ENCODE measurements at regions not wholly inside any gene's neighbourhood (a gene's known extent, or its start where the extent isn't known, plus 50 kb on each side); places are given as distances from the start of the nearest gene placed in this dataset.

- intact Hi-C loops (cut with micrococcal nuclease), result no loop called here
- H3K9me3 Mint-ChIP-seq (ENCODE audit: unreplicated experiment), result peaks cover 21% of the 10 kb centered on the region
- POLR2A ChIA-PET, result no interaction called here
- H3K27ac Mint-ChIP-seq (ENCODE audit: low read depth, unreplicated experiment), result no peak overlapping the region
- no TSS peak for BruUV-seq (replicated peaks)
- no peaks in the 10 kb centered on the region for H3K27me3 Mint-ChIP-seq (ENCODE audit: insufficient read depth, unreplicated experiment)
- CTCF ChIA-PET, result interaction anchor here (1.2 kb wide), 2 partner anchors 13 to 37 kb away, joined by 3 to 4 read pairs; no protein-coding TSS in a partner anchor
- TF ChIP-seq CTCF (IDR thresholded peaks at IDR 0.05; ENCODE audit: unreplicated experiment), result no peak
- peaks cover 6% of the 10 kb centered on the region for H3K4me1 Mint-ChIP-seq (ENCODE audit: insufficient read depth, unreplicated experiment)
- DNase-seq (ENCODE audit: unreplicated experiment), result no peak
- no peak overlapping the region for H3K4me3 Mint-ChIP-seq (ENCODE audit: unreplicated experiment)
- no peaks in the 10 kb centered on the region for H3K36me3 Mint-ChIP-seq (ENCODE audit: insufficient read depth, unreplicated experiment)
Measured at GRCh38 chr4:153973942-153974341, 185.1 kb upstream of the SFRP2 start.

- BruUV-seq (replicated peaks), result no TSS peak
- TF ChIP-seq CTCF (IDR thresholded peaks at IDR 0.05; ENCODE audit: unreplicated experiment), result no peak
Measured at GRCh38 chr4:153971899-153972298, 183.0 kb upstream of the SFRP2 start.

DNA sequence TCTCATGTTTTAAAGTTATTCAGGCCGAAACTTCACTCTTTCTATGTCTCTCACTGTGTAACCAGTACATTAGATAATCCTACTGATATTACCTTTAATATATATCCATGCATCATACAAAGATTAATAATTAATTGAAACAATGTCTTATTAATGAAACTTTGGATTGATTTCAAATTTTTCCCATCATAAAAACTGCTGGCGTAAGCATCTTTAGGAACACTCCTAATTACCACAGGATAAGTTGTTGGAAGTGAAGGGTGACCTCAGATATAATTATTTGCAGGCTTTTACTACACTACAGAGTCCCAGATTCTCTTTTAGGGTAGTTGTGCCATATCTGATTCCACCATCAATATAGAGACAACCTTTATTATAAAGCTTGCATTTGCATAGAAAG lies 181.3 kb upstream of the SFRP2 start:
- ChIA-PET CTCF (no interaction called here), POLR2A (no interaction called here)

More at GRCh38 chr4:153971899-153972298, 183.0 kb upstream of the SFRP2 start:
- Mint-ChIP-seq H3K36me3 (ENCODE audit: insufficient read depth, unreplicated experiment) (no peaks in the 10 kb centered on the region), H3K27ac (ENCODE audit: low read depth, unreplicated experiment) (no peak overlapping the region), H3K4me1 (ENCODE audit: insufficient read depth, unreplicated experiment) (peaks cover 1% of the 10 kb centered on the region), H3K9me3 (ENCODE audit: unreplicated experiment) (peaks cover 21% of the 10 kb centered on the region), H3K27me3 (ENCODE audit: insufficient read depth, unreplicated experiment) (no peaks in the 10 kb centered on the region), H3K4me3 (ENCODE audit: unreplicated experiment) (no peak overlapping the region)
- intact Hi-C loops (cut with micrococcal nuclease), result no loop called here
- ChIA-PET POLR2A (no interaction called here), CTCF (no interaction called here)
- no peak for DNase-seq (ENCODE audit: unreplicated experiment)

DNA sequence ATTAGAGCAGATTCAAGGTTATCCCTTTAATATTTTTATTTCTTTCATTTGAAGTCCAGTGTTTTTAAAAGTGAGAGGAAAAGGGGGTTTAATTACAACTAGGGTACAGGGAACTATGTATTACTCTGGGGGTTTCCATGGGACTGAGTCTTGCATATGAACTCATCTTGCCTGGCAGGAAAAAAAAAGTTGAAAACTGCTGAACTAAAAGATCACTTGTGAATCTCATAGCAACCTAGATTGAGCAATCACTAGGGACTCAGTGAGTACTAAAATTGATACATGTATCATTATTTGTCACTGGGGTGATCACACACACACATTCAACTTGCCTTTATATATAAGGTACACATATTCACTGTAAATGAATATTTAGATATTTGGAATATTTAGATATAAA lies 180.7 kb upstream of the SFRP2 start:
- TF ChIP-seq CTCF (IDR thresholded peaks at IDR 0.05; ENCODE audit: unreplicated experiment), result no peak
- intact Hi-C loops (cut with micrococcal nuclease), result no loop called here
- H3K36me3 Mint-ChIP-seq (ENCODE audit: insufficient read depth, unreplicated experiment), result no peaks in the 10 kb centered on the region
- no peak overlapping the region for H3K27ac Mint-ChIP-seq (ENCODE audit: low read depth, unreplicated experiment)
- ChIA-PET POLR2A (no interaction called here), CTCF (no interaction called here)
- no TSS peak for BruUV-seq (replicated peaks)
- no peaks in the 10 kb centered on the region for H3K4me1 Mint-ChIP-seq (ENCODE audit: insufficient read depth, unreplicated experiment)
- H3K27me3 Mint-ChIP-seq (ENCODE audit: insufficient read depth, unreplicated experiment), result no peaks in the 10 kb centered on the region
- DNase-seq (ENCODE audit: unreplicated experiment), result no peak
- H3K4me3 Mint-ChIP-seq (ENCODE audit: unreplicated experiment), result no peak overlapping the region
- H3K9me3 Mint-ChIP-seq (ENCODE audit: unreplicated experiment), result peaks cover 9% of the 10 kb centered on the region

More for the DNA sequence above, 181.3 kb upstream of the SFRP2 start:
- H3K27me3 Mint-ChIP-seq (ENCODE audit: insufficient read depth, unreplicated experiment), result no peaks in the 10 kb centered on the region
- no peaks in the 10 kb centered on the region for H3K4me1 Mint-ChIP-seq (ENCODE audit: insufficient read depth, unreplicated experiment)
- BruUV-seq (replicated peaks), result no TSS peak
- no peak for DNase-seq (ENCODE audit: unreplicated experiment)
- H3K27ac Mint-ChIP-seq (ENCODE audit: low read depth, unreplicated experiment), result no peak overlapping the region
- H3K9me3 Mint-ChIP-seq (ENCODE audit: unreplicated experiment), result peaks cover 13% of the 10 kb centered on the region
- no peak overlapping the region for H3K4me3 Mint-ChIP-seq (ENCODE audit: unreplicated experiment)
- no peaks in the 10 kb centered on the region for H3K36me3 Mint-ChIP-seq (ENCODE audit: insufficient read depth, unreplicated experiment)
- intact Hi-C loops (cut with micrococcal nuclease), result no loop called here
- TF ChIP-seq CTCF (IDR thresholded peaks at IDR 0.05; ENCODE audit: unreplicated experiment), result no peak
